SK-N-SH (cell line): ENCODE measurements at regions not wholly inside any gene's neighbourhood (a gene's known extent, or its start where the extent isn't known, plus 50 kb on each side); places are given as distances from the start of the nearest gene placed in this dataset.

Experiments
- CTCF ChIA-PET: fragments of 300-600, 350-600 bp; formaldehyde crosslinking; extraction: SDS; loops from one replicate; lab custom pipeline; 2021; lab: Yijun Ruan, JAX
- POLR2A ChIA-PET: fragments of 350-600 bp; sonication (Branson Sonifier 250); formaldehyde crosslinking; extraction: SDS; loops from one replicate; lab custom pipeline; 2020; ENCODE audit warnings: antibody characterized with exemption, inconsistent platforms; lab: Yijun Ruan, JAX
- DNase-seq: peaks from one replicate; pipeline ENCODE4 v3.0.0; 2012
- H2AFZ ChIP-seq: fragments of 200-600 bp; sonication (generic); 2 replicates; pipeline ENCODE4 v1.8.1; 2016; ENCODE audit warnings: antibody characterized with exemption, mild to moderate bottlenecking, low read depth
- H3F3A ChIP-seq: fragments of 200-600 bp; sonication (generic); replicated peaks from 2 replicates; pipeline ENCODE3; 2016; ENCODE audit warnings: antibody characterized with exemption, mild to moderate bottlenecking; ENCODE audit not compliant: insufficient read depth
- H3K27ac ChIP-seq, 2 experiments: fragments of 200-500 bp in 1 of 2; fragments of 200-600 bp in 1 of 2; sonication (Bioruptor generic) in 1 of 2; sonication (generic), shearing (Covaris generic) in 1 of 2; 2 replicates each; pipeline versions ENCODE4 v1.5.1 to v1.6.1; 2014 to 2016; ENCODE audit warnings: low read depth in 2 of 2, inconsistent platforms in 1 of 2, low read length in 1 of 2, mild to moderate bottlenecking in 1 of 2, mixed read lengths in 1 of 2
- H3K27me3 ChIP-seq: fragments of 200-600 bp; sonication (generic), shearing (Covaris generic); 2 replicates; pipeline ENCODE4 v1.6.1; 2016; ENCODE audit warnings: mixed run types; ENCODE audit not compliant: insufficient read depth
- H3K36me3 ChIP-seq, 2 experiments: fragments of 200-500 bp in 1 of 2; fragments of 200-600 bp in 1 of 2; sonication (Bioruptor generic) in 1 of 2; sonication (generic) in 1 of 2; replicated peaks in 1 of 2; 2 replicates each; pipeline versions ENCODE3 to v1.5.1; 2014 to 2016; ENCODE audit warnings: low read length in 1 of 2, mild to moderate bottlenecking in 1 of 2; ENCODE audit not compliant: insufficient read depth in 2 of 2, control insufficient read depth in 1 of 2
- H3K4me1 ChIP-seq, 2 experiments: fragments of 200-500 bp in 1 of 2; fragments of 200-600 bp in 1 of 2; sonication (Bioruptor generic) in 1 of 2; sonication (generic), shearing (Covaris generic) in 1 of 2; 2 replicates each; pipeline versions ENCODE4 v1.5.1 to v1.6.1; 2014 to 2016; ENCODE audit warnings: low read depth in 1 of 2, low read length in 1 of 2, mixed run types in 1 of 2; ENCODE audit not compliant: insufficient read depth in 2 of 2, control insufficient read depth in 1 of 2
- H3K4me2 ChIP-seq: fragments of 200-600 bp; sonication (generic), shearing (Covaris generic); 2 replicates; pipeline ENCODE4 v1.6.1; 2017; ENCODE audit warnings: mixed run types
- H3K4me3 ChIP-seq, 2 experiments: fragments of 200-500 bp in 1 of 2; fragments of 200-600 bp in 1 of 2; sonication (Bioruptor generic) in 1 of 2; sonication (generic), shearing (Covaris generic) in 1 of 2; 2 replicates each; pipeline versions ENCODE4 v1.5.1 to v1.8.1; 2014 to 2016; ENCODE audit warnings: low read depth in 2 of 2, inconsistent platforms in 1 of 2, low read length in 1 of 2, mild to moderate bottlenecking in 1 of 2, mixed read lengths in 1 of 2, moderate library complexity in 1 of 2
- H3K79me2 ChIP-seq: fragments of 200-600 bp; sonication (generic); 2 replicates; pipeline ENCODE4 v1.8.1; 2017; ENCODE audit warnings: mild to moderate bottlenecking; ENCODE audit not compliant: insufficient read depth
- H3K9ac ChIP-seq: fragments of 200-600 bp; sonication (generic); 2 replicates; pipeline ENCODE4 v1.6.1; 2017; ENCODE audit warnings: mixed run types
- H3K9me2 ChIP-seq: fragments of 200-600 bp; sonication (generic); 2 replicates; pipeline ENCODE4 v1.6.1; 2017; ENCODE audit warnings: mixed run types
- H3K9me3 ChIP-seq: fragments of 200-600 bp; sonication (generic); 2 replicates; pipeline ENCODE4 v1.6.1; 2017; ENCODE audit warnings: mixed run types, mild to moderate bottlenecking, moderate library complexity
- H4K20me1 ChIP-seq: fragments of 200-600 bp; sonication (generic); 2 replicates; pipeline ENCODE4 v1.6.1; 2017; ENCODE audit warnings: mild to moderate bottlenecking, mixed run types; ENCODE audit not compliant: insufficient read depth
- ELF1 ChIP-seq: IDR thresholded peaks from 2 replicates; pipeline ENCODE4 v1.4.0; 2012
- EZH2phosphoT487 ChIP-seq: fragments of 200-600 bp; sonication (generic); IDR thresholded peaks from 2 replicates; pipeline ENCODE4 v1.6.1; 2017; ENCODE audit warnings: low read depth, mixed run types, mild to moderate bottlenecking, antibody characterized with exemption, moderate library complexity, borderline replicate concordance
- FOSL2 ChIP-seq: IDR thresholded peaks from 2 replicates; pipeline ENCODE4 v1.4.0; 2012; ENCODE audit warnings: low read depth, mild to moderate bottlenecking, moderate library complexity, borderline replicate concordance
- FOXJ3 ChIP-seq: sonication (generic); formaldehyde crosslinking; IDR thresholded peaks from 2 replicates; pipeline ENCODE4 v1.5.1; 2020; ENCODE audit warnings: mild to moderate bottlenecking, missing genetic modification reagents
- FOXM1 ChIP-seq: IDR thresholded peaks from 2 replicates; pipeline ENCODE4 v1.4.0; 2012; ENCODE audit warnings: low read depth, mild to moderate bottlenecking
- GATA2 ChIP-seq: sonication (generic); formaldehyde crosslinking; IDR thresholded peaks from 2 replicates; pipeline ENCODE4 v1.5.0; 2020; ENCODE audit warnings: mild to moderate bottlenecking, missing genetic modification reagents
- JUND ChIP-seq: IDR thresholded peaks from 2 replicates; pipeline ENCODE4 v1.4.0; 2012
- NFIC ChIP-seq: IDR thresholded peaks from 2 replicates; pipeline ENCODE4 v1.4.0; 2012; ENCODE audit warnings: borderline replicate concordance
- NRF1 ChIP-seq: IDR thresholded peaks from 2 replicates; pipeline ENCODE4 v1.6.1; 2012; ENCODE audit warnings: low read depth, mild to moderate bottlenecking, low read length
- POLR2AphosphoS5 ChIP-seq: IDR thresholded peaks from 2 replicates; pipeline ENCODE4 v1.6.1; 2012; ENCODE audit warnings: low read depth, low read length
- RFX5 ChIP-seq: IDR thresholded peaks from 2 replicates; pipeline ENCODE4 v1.6.1; 2012; ENCODE audit warnings: mild to moderate bottlenecking, improper control_type of control experiment, low read length
- TAF1 ChIP-seq: IDR thresholded peaks from 2 replicates; pipeline ENCODE4 v1.6.1; 2012; ENCODE audit warnings: low read depth, mild to moderate bottlenecking, low read length, moderate library complexity, borderline replicate concordance
- WGBS: methylation state at CpG from one replicate; pipeline ENCODE4 v1.1.6; 2017; ENCODE audit warnings: low lambda C conversion rate; 5-methylcytosine and 5-hydroxymethylcytosine counted together
- TF ChIP-seq, protein P1 (sequence below): fragments of 150-350 bp; IDR thresholded peaks from 2 replicates; pipeline ENCODE4 v1.6.1; 2017; ENCODE audit warnings: antibody characterized with exemption, low read length, low read depth, borderline replicate concordance
- TF ChIP-seq, protein P2 (sequence below): fragments of 200-600 bp; sonication (generic); IDR thresholded peaks from 2 replicates; pipeline ENCODE4 v1.6.1; 2017; ENCODE audit warnings: antibody characterized with exemption, mild to moderate bottlenecking, moderate library complexity
- TF ChIP-seq, protein P3 (sequence below): IDR thresholded peaks from 2 replicates; pipeline ENCODE4 v1.4.0; 2012; ENCODE audit warnings: low read depth
- TF ChIP-seq, protein P4 (sequence below): fragments of 150-350 bp; IDR thresholded peaks from 2 replicates; pipeline ENCODE4 v1.6.1; 2016; ENCODE audit warnings: mild to moderate bottlenecking, low read depth, low read length

GRCh38 chr9:126222835-126223431 lies 103.7 kb upstream of the MVB12B start:
- Histone ChIP-seq H3K27me3 (peaks cover 4% of the 10 kb centered on the region; the same call in 1 of the 2 replicates), H4K20me1 (no peaks in the 10 kb centered on the region), H3K27ac (no peak overlapping the region), H3K4me2 (no peak overlapping the region), H3K4me1 (no peaks in the 10 kb centered on the region), H3K9ac (no peak overlapping the region), H2AFZ (no peak overlapping the region), H3F3A (no peaks in the 10 kb centered on the region), H3K79me2 (no peaks in the 10 kb centered on the region), H3K9me2 (no peaks in the 10 kb centered on the region), H3K36me3 (no peaks in the 10 kb centered on the region), H3K4me3 (no peak overlapping the region), H3K9me3 (no peaks in the 10 kb centered on the region; the same call in 1 of the 2 replicates)
- TF ChIP-seq RFX5 (no peak), EZH2phosphoT487 (no peak), NFIC (no peak), FOSL2 (no peak), POLR2AphosphoS5 (no peak), TAF1 (no peak), FOXJ3 (CRISPR knock-in tag) (no peak), JUND (no peak), NRF1 (no peak), GATA2 (CRISPR knock-in tag) (no peak), FOXM1 (no peak), ELF1 (no peak)
- TF ChIP-seq, protein P1, sequence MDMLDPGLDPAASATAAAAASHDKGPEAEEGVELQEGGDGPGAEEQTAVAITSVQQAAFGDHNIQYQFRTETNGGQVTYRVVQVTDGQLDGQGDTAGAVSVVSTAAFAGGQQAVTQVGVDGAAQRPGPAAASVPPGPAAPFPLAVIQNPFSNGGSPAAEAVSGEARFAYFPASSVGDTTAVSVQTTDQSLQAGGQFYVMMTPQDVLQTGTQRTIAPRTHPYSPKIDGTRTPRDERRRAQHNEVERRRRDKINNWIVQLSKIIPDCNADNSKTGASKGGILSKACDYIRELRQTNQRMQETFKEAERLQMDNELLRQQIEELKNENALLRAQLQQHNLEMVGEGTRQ = no peak
- TF ChIP-seq, protein P2, sequence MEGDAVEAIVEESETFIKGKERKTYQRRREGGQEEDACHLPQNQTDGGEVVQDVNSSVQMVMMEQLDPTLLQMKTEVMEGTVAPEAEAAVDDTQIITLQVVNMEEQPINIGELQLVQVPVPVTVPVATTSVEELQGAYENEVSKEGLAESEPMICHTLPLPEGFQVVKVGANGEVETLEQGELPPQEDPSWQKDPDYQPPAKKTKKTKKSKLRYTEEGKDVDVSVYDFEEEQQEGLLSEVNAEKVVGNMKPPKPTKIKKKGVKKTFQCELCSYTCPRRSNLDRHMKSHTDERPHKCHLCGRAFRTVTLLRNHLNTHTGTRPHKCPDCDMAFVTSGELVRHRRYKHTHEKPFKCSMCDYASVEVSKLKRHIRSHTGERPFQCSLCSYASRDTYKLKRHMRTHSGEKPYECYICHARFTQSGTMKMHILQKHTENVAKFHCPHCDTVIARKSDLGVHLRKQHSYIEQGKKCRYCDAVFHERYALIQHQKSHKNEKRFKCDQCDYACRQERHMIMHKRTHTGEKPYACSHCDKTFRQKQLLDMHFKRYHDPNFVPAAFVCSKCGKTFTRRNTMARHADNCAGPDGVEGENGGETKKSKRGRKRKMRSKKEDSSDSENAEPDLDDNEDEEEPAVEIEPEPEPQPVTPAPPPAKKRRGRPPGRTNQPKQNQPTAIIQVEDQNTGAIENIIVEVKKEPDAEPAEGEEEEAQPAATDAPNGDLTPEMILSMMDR = no peak
- TF ChIP-seq, protein P3, sequence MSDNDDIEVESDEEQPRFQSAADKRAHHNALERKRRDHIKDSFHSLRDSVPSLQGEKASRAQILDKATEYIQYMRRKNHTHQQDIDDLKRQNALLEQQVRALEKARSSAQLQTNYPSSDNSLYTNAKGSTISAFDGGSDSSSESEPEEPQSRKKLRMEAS = no peak
- ChIA-PET POLR2A (no interaction called here), CTCF (no interaction called here)
- no peak for DNase-seq
- 69% methylated on average over 16 of the region's 29 CpGs for WGBS

DNA sequence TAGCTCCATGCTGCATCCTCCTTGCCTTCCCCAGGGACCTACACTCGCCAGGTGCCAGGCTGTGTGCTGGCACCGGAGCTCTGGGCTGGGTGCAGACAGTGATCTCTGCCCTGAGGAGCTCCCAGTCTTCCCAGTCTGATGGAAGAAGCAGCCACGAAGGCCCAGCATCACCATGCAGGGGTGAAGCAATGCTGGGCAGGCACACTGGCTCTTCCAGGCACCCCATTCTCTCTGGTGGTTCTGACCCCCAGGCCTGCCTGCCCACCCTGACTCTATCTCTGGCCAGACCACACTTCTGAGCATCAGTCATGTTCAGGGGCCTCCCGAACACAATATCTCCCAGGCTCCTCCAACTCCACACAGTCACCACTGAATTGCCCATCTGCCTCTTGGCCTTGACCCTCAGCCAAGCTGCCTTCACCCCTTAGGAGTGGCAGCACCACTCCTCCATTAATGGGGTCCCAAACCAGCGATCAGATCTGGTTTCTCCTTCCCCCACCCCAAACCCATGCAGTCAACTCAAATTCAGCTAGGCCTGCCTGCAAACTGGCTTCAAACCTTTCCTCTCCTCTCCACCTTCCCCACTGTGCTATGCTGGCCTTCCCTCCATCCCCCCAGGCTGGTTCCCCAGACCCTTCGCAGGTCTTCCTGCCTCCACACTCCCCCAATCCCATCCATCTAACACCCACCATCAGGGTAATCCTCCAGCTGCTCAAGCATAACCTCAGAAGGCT lies 102.7 kb upstream of the MVB12B start:
- Histone ChIP-seq H3K4me3 (no peak overlapping the region), H3K79me2 (no peaks in the 10 kb centered on the region), H3K4me2 (no peak overlapping the region), H4K20me1 (no peaks in the 10 kb centered on the region), H3F3A (no peaks in the 10 kb centered on the region), H2AFZ (no peak overlapping the region), H3K36me3 (no peaks in the 10 kb centered on the region), H3K9me2 (no peaks in the 10 kb centered on the region), H3K4me1 (peaks cover 0 to 2% of the 10 kb centered on the region in 2 experiments; a peak in 1 of 4 replicates), H3K27ac (no peak overlapping the region), H3K27me3 (no peaks in the 10 kb centered on the region), H3K9me3 (no peaks in the 10 kb centered on the region; the same call in 1 of the 2 replicates), H3K9ac (no peak overlapping the region)
- ChIA-PET POLR2A (no interaction called here), CTCF (no interaction called here)
- no peak for DNase-seq
- 27% methylated on average over 5 of the region's 6 CpGs for WGBS
- no peak for TF ChIP-seq EZH2phosphoT487
- no peak for TF ChIP-seq RFX5
- TF ChIP-seq, protein P4, sequence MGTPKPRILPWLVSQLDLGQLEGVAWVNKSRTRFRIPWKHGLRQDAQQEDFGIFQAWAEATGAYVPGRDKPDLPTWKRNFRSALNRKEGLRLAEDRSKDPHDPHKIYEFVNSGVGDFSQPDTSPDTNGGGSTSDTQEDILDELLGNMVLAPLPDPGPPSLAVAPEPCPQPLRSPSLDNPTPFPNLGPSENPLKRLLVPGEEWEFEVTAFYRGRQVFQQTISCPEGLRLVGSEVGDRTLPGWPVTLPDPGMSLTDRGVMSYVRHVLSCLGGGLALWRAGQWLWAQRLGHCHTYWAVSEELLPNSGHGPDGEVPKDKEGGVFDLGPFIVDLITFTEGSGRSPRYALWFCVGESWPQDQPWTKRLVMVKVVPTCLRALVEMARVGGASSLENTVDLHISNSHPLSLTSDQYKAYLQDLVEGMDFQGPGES = no peak
